GM23338 (cell line): ENCODE measurements at regions not wholly inside any gene's neighbourhood (a gene's known extent, or its start where the extent isn't known, plus 50 kb on each side); places are given as distances from the start of the nearest gene placed in this dataset.

Experiments used
- ATAC-seq: fragments of 200-7000 bp; cut with Tn5 transposase; 3 replicates; pipeline ENCODE4 v1.9.1; 2020
- DNase-seq: peaks from one replicate; pipeline ENCODE4 v3.0.0-alpha.2; 2015; ENCODE audit warnings: low spot score
- H2AFZ ChIP-seq: fragments of 200-600 bp; sonication (generic); 2 replicates; pipeline ENCODE4 v1.8.0; 2016; ENCODE audit warnings: antibody characterized with exemption, mild to moderate bottlenecking, moderate library complexity
- H3F3A ChIP-seq: fragments of 200-600 bp; sonication (generic); replicated peaks from 2 replicates; pipeline ENCODE4 v1.8.0; 2017; ENCODE audit warnings: antibody characterized with exemption, mixed run types, low read depth
- H3K27ac ChIP-seq: fragments of 200-600 bp; sonication (generic); 2 replicates; pipeline ENCODE4 v1.6.1; 2016; ENCODE audit warnings: low read depth
- H3K27me3 ChIP-seq: fragments of 200-600 bp; sonication (generic); 2 replicates; pipeline ENCODE4 v1.8.0; 2016; ENCODE audit warnings: mild to moderate bottlenecking, mixed run types, moderate library complexity; ENCODE audit not compliant: insufficient read depth
- H3K36me3 ChIP-seq: fragments of 200-600 bp; sonication (generic); 2 replicates; pipeline ENCODE4 v1.8.0; 2016; ENCODE audit warnings: mild to moderate bottlenecking; ENCODE audit not compliant: insufficient read depth
- H3K4me1 ChIP-seq: fragments of 200-600 bp; sonication (generic); 2 replicates; pipeline ENCODE4 v1.8.0; 2016; ENCODE audit warnings: mild to moderate bottlenecking, moderate library complexity; ENCODE audit not compliant: insufficient read depth
- H3K4me2 ChIP-seq: fragments of 200-600 bp; sonication (generic); 2 replicates; pipeline ENCODE4 v1.7.1; 2017; ENCODE audit warnings: mixed run types
- H3K4me3 ChIP-seq: fragments of 200-600 bp; sonication (generic); 2 replicates; pipeline ENCODE4 v1.6.1; 2016; ENCODE audit warnings: mixed run types
- H3K79me2 ChIP-seq: fragments of 200-600 bp; sonication (generic); replicated peaks from 2 replicates; pipeline ENCODE4 v1.8.0; 2017; ENCODE audit warnings: mild to moderate bottlenecking; ENCODE audit not compliant: insufficient read depth
- H3K9me2 ChIP-seq: fragments of 200-600 bp; sonication (generic); 2 replicates; pipeline ENCODE4 v1.8.0; 2017; ENCODE audit not compliant: insufficient read depth
- H4K20me1 ChIP-seq: fragments of 200-600 bp; sonication (generic); replicated peaks from 2 replicates; pipeline ENCODE4 v1.8.0; 2017; ENCODE audit warnings: mild to moderate bottlenecking; ENCODE audit not compliant: insufficient read depth
- H3K27ac Mint-ChIP-seq: 2 replicates; pipeline ENCODE4 v1.8.0; 2020; ENCODE audit warnings: inconsistent platforms, mild to moderate bottlenecking, moderate library complexity, mixed read lengths
- H3K27me3 Mint-ChIP-seq: 3 replicates; pipeline ENCODE4 v1.8.0; 2022; ENCODE audit warnings: low read depth, mild to moderate bottlenecking, moderate library complexity, mixed read lengths, inconsistent platforms; ENCODE audit not compliant: insufficient read depth, poor library complexity
- H3K36me3 Mint-ChIP-seq: 3 replicates; pipeline ENCODE4 v1.8.0; 2021; ENCODE audit warnings: low read depth, mild to moderate bottlenecking, inconsistent platforms, moderate library complexity, mixed read lengths
- H3K4me1 Mint-ChIP-seq: 3 replicates; pipeline ENCODE4 v1.8.0; 2020; ENCODE audit warnings: mild to moderate bottlenecking, inconsistent platforms, mixed read lengths
- H3K4me3 Mint-ChIP-seq: 3 replicates; pipeline ENCODE4 v1.8.0; 2021; ENCODE audit warnings: moderate library complexity, mild to moderate bottlenecking, inconsistent platforms, mixed read lengths
- H3K9me3 Mint-ChIP-seq: 3 replicates; pipeline ENCODE4 v1.8.0; 2020; ENCODE audit warnings: moderate library complexity, mild to moderate bottlenecking, inconsistent platforms, mixed read lengths
- CREB1 ChIP-seq: fragments of 250-450 bp; sonication (Bioruptor Pico); IDR thresholded peaks from 2 replicates; pipeline ENCODE4 v1.5.0; 2020; ENCODE audit warnings: low read depth, mild to moderate bottlenecking, moderate library complexity
- CTCF ChIP-seq, 2 experiments: fragments of 200-600 bp in 1 of 2; sonication (generic) in 1 of 2; conservative IDR thresholded peaks; 2 replicates each; pipeline versions ENCODE4 v1.5.1 to v1.6.1; 2016 to 2017; ENCODE audit warnings: antibody characterized with exemption in 2 of 2, low read depth in 2 of 2, mild to moderate bottlenecking in 2 of 2, moderate library complexity in 1 of 2
- EZH2 ChIP-seq: fragments of 200-600 bp; sonication (generic); IDR thresholded peaks from one replicate; pipeline ENCODE4 v1.8.0; 2017; ENCODE audit warnings: antibody characterized with exemption, mild to moderate bottlenecking, low read depth; ENCODE audit not compliant: unreplicated experiment
- EZH2phosphoT487 ChIP-seq: fragments of 200-600 bp; sonication (generic); IDR thresholded peaks from one replicate; pipeline ENCODE4 v1.8.1; 2018; ENCODE audit warnings: antibody characterized with exemption; ENCODE audit not compliant: unreplicated experiment
- JUNB ChIP-seq: IDR thresholded peaks from one replicate; pipeline ENCODE4 v1.6.1; 2016; ENCODE audit warnings: antibody characterized with exemption; ENCODE audit not compliant: unreplicated experiment
- STAT1 ChIP-seq: IDR thresholded peaks from one replicate; pipeline ENCODE4 v1.6.1; 2016; ENCODE audit warnings: antibody characterized with exemption; ENCODE audit not compliant: unreplicated experiment
- ZNF114 ChIP-seq: fragments of 250-450 bp; sonication (Bioruptor Pico); IDR thresholded peaks from 2 replicates; pipeline ENCODE4 v1.5.0; 2020; ENCODE audit warnings: mild to moderate bottlenecking, moderate library complexity
- ZNF331 ChIP-seq: fragments of 250-450 bp; sonication (Bioruptor Pico); IDR thresholded peaks from 2 replicates; pipeline ENCODE4 v1.5.0; 2020; ENCODE audit warnings: low read depth, mild to moderate bottlenecking, moderate library complexity
- ZNF462 ChIP-seq: fragments of 250-450 bp; sonication (Bioruptor Pico); IDR thresholded peaks from 2 replicates; pipeline ENCODE4 v1.5.0; 2020; ENCODE audit warnings: mild to moderate bottlenecking, moderate library complexity
- TF ChIP-seq, protein P1 (sequence below): IDR thresholded peaks from one replicate; pipeline ENCODE4 v1.6.1; 2018; ENCODE audit warnings: antibody characterized with exemption; ENCODE audit not compliant: unreplicated experiment
- TF ChIP-seq, protein P2 (sequence below): IDR thresholded peaks from 2 replicates; pipeline ENCODE4 v1.6.1; 2016; ENCODE audit warnings: antibody characterized with exemption

GRCh38 chr2:175304541-175304940 is 123.0 kb upstream of the ATP5MC3 start:
- H3K27me3 ChIP-seq, result no peaks in the 10 kb centered on the region
- Mint-ChIP-seq H3K36me3 (no peaks in the 10 kb centered on the region), H3K4me1 (peaks cover 5% of the 10 kb centered on the region; the same call in 2 of the 3 replicates), H3K27ac (no peak overlapping the region), H3K27me3 (peaks cover 2% of the 10 kb centered on the region), H3K4me3 (no peak overlapping the region), H3K9me3 (no peaks in the 10 kb centered on the region)
- no peak overlapping the region for H3K4me3 ChIP-seq
- no peaks in the 10 kb centered on the region for H3K36me3 ChIP-seq
- peaks cover 6% of the 10 kb centered on the region; the same call in 1 of the 2 replicates for H3K4me1 ChIP-seq
- no peak for ATAC-seq
- no peak overlapping the region for H3K4me2 ChIP-seq
- H2AFZ ChIP-seq, result no peak overlapping the region
- no peaks in the 10 kb centered on the region for H3F3A ChIP-seq
- no peaks in the 10 kb centered on the region for H4K20me1 ChIP-seq
- H3K9me2 ChIP-seq, result no peaks in the 10 kb centered on the region
- DNase-seq, result no peak
- H3K27ac ChIP-seq, result no peak overlapping the region
- TF ChIP-seq CTCF (conservative IDR thresholded peaks at IDR 0.05; ENCODE audit: low read depth in 2 of 2), result no peak
- no peak for TF ChIP-seq EZH2phosphoT487
- no peak for TF ChIP-seq CREB1 (CRISPR knock-in tag)
- TF ChIP-seq ZNF331 (CRISPR knock-in tag), result no peak
- no peak for TF ChIP-seq JUNB
- no peak for TF ChIP-seq STAT1
- TF ChIP-seq, protein P1, sequence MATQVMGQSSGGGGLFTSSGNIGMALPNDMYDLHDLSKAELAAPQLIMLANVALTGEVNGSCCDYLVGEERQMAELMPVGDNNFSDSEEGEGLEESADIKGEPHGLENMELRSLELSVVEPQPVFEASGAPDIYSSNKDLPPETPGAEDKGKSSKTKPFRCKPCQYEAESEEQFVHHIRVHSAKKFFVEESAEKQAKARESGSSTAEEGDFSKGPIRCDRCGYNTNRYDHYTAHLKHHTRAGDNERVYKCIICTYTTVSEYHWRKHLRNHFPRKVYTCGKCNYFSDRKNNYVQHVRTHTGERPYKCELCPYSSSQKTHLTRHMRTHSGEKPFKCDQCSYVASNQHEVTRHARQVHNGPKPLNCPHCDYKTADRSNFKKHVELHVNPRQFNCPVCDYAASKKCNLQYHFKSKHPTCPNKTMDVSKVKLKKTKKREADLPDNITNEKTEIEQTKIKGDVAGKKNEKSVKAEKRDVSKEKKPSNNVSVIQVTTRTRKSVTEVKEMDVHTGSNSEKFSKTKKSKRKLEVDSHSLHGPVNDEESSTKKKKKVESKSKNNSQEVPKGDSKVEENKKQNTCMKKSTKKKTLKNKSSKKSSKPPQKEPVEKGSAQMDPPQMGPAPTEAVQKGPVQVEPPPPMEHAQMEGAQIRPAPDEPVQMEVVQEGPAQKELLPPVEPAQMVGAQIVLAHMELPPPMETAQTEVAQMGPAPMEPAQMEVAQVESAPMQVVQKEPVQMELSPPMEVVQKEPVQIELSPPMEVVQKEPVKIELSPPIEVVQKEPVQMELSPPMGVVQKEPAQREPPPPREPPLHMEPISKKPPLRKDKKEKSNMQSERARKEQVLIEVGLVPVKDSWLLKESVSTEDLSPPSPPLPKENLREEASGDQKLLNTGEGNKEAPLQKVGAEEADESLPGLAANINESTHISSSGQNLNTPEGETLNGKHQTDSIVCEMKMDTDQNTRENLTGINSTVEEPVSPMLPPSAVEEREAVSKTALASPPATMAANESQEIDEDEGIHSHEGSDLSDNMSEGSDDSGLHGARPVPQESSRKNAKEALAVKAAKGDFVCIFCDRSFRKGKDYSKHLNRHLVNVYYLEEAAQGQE, result no peak
- no peak for TF ChIP-seq ZNF462
- no peak for TF ChIP-seq EZH2
- TF ChIP-seq ZNF114 (CRISPR knock-in tag), result no peak
- TF ChIP-seq, protein P2, sequence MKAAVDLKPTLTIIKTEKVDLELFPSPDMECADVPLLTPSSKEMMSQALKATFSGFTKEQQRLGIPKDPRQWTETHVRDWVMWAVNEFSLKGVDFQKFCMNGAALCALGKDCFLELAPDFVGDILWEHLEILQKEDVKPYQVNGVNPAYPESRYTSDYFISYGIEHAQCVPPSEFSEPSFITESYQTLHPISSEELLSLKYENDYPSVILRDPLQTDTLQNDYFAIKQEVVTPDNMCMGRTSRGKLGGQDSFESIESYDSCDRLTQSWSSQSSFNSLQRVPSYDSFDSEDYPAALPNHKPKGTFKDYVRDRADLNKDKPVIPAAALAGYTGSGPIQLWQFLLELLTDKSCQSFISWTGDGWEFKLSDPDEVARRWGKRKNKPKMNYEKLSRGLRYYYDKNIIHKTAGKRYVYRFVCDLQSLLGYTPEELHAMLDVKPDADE, result no peak
- H3K79me2 ChIP-seq, result no peaks in the 10 kb centered on the region
